KG1 (cell line): ENCODE measurements at regions not wholly inside any gene's neighbourhood (a gene's known extent, or its start where the extent isn't known, plus 50 kb on each side); places are given as distances from the start of the nearest gene placed in this dataset.
A peak's percentile ranks its signal among the peaks of the same experiment; 100 is the strongest.

Experiments
- DNase-seq: peaks from one replicate; lab custom pipeline; 2025; lab: John Stamatoyannopoulos, UW

GRCh38 chr11:123304828-123305466, 109.9 kb upstream of the CLMP start:
- DNase-seq: no peak

- DNase-seq: no peak
Measured at GRCh38 chr11:123303924-123304323, 108.9 kb upstream of the CLMP start.

GRCh38 chr11:123302751-123303195, 107.7 kb upstream of the CLMP start:
- DNase-seq: no peak

- peak; percentile 23 for DNase-seq
Measured at GRCh38 chr11:123301696-123302400, 106.8 kb upstream of the CLMP start.

GRCh38 chr11:123301013-123301591, 106.1 kb upstream of the CLMP start:
- DNase-seq: no peak

GRCh38 chr11:123299721-123300120, 104.7 kb upstream of the CLMP start:
- no peak for DNase-seq

GRCh38 chr11:123298488-123299447, 103.7 kb upstream of the CLMP start:
- DNase-seq: no peak

- DNase-seq: no peak
Measured at GRCh38 chr11:123292647-123293046, 97.6 kb upstream of the CLMP start.

GRCh38 chr11:123291201-123291869, 96.3 kb upstream of the CLMP start:
- no peak for DNase-seq

- no peak for DNase-seq
Measured at GRCh38 chr11:123286761-123287160, 91.7 kb upstream of the CLMP start.

- no peak for DNase-seq
Measured at GRCh38 chr11:123286255-123286654, 91.2 kb upstream of the CLMP start.

- DNase-seq: no peak
Measured at GRCh38 chr11:123284454-123284853, 89.4 kb upstream of the CLMP start.

GRCh38 chr11:123282597-123282996, 87.5 kb upstream of the CLMP start:
- DNase-seq: no peak

- DNase-seq: no peak
Measured at GRCh38 chr11:123273616-123274015, 78.6 kb upstream of the CLMP start.

GRCh38 chr11:123272565-123272964, 77.5 kb upstream of the CLMP start:
- no peak for DNase-seq

- DNase-seq: no peak
Measured at GRCh38 chr11:123268156-123268555, 73.1 kb upstream of the CLMP start.

- no peak for DNase-seq
Measured at GRCh38 chr11:123265951-123266350, 70.9 kb upstream of the CLMP start.

- no peak for DNase-seq
Measured at GRCh38 chr11:123264431-123264780, 69.4 kb upstream of the CLMP start.

- DNase-seq: no peak
Measured at GRCh38 chr11:123261345-123262106, 66.5 kb upstream of the CLMP start.

GRCh38 chr11:123260511-123261211, 65.6 kb upstream of the CLMP start:
- DNase-seq: no peak
